ENCODE measurements at regions not wholly inside any gene's neighbourhood (a gene's known extent, or its start where the extent isn't known, plus 50 kb on each side); places are given as distances from the start of the nearest gene placed in this dataset.

DNA sequence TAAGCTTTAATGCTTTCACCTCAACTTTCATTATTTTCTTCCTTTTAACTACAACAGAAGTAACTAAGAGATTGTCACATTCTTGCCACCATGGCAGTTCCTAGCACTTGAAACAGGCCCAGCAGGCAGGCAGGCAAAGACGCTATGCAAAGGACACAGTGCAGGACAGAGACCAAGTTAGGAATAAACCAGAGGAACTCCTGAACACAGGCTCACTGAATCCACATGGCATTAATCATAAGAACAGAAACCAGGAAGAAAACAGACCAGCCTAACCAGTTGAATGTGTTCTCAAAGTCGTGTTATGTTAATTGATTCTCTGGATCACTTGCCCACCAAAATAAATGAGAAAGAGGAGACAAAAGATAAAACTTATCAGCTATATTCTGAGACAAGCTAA lies 397.6 kb downstream of the TBL1XR1 start:
- H3K4me3 ChIP-seq (ENCODE audit: low read length) = no peak overlapping the region
- TF ChIP-seq, protein P1, sequence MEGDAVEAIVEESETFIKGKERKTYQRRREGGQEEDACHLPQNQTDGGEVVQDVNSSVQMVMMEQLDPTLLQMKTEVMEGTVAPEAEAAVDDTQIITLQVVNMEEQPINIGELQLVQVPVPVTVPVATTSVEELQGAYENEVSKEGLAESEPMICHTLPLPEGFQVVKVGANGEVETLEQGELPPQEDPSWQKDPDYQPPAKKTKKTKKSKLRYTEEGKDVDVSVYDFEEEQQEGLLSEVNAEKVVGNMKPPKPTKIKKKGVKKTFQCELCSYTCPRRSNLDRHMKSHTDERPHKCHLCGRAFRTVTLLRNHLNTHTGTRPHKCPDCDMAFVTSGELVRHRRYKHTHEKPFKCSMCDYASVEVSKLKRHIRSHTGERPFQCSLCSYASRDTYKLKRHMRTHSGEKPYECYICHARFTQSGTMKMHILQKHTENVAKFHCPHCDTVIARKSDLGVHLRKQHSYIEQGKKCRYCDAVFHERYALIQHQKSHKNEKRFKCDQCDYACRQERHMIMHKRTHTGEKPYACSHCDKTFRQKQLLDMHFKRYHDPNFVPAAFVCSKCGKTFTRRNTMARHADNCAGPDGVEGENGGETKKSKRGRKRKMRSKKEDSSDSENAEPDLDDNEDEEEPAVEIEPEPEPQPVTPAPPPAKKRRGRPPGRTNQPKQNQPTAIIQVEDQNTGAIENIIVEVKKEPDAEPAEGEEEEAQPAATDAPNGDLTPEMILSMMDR (conservative IDR thresholded peaks at IDR 0.05; ENCODE audit: low read depth, low read length) = no peak

DNA sequence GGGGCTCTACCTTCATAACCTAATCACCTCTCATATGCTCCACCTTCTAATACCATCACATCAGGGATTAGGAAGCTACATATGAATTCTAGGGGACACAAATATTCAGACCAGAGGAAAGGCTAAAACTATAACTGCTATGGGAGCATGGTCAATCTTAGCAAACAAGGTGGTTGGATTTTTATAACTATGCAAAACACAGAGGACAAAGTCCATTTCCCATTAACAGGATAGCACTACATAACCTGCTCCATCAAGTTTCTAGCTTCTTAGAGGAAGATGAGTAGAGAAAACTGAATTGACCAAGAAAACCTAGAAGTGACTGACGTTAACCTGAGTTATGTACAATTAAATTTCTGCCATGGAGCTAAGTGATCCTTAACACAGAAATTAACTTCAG lies 398.6 kb downstream of the TBL1XR1 start:
- H3K4me3 ChIP-seq (ENCODE audit: low read length) = no peak overlapping the region
- DNase-seq (ENCODE audit: low read depth) = no peak
- TF ChIP-seq, protein P1 (conservative IDR thresholded peaks at IDR 0.05; ENCODE audit: low read depth, low read length) = no peak

More for the DNA sequence above, 397.6 kb downstream of the TBL1XR1 start:
- DNase-seq (ENCODE audit: low read depth) = no peak

DNA sequence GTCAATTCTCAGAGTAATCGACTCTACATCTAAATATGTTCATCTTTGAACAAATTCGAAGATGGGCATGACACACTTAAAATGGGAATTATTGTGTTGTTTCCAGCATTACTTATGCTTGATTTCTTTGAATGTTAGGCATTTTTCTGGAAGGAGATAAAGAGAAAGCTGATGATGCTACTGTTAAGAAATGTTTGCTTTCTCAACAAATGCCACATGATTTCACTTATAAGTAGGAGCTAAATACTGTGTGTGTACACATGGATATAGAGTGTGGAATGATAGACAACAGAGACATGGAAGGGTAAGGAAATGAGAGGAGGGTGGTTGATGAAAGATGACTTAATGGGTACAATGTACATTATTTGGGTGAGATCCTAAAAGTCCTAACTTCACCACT lies 400.9 kb downstream of the TBL1XR1 start:
- no peak overlapping the region for H3K4me3 ChIP-seq (ENCODE audit: low read length)
- TF ChIP-seq, protein P1 (conservative IDR thresholded peaks at IDR 0.05; ENCODE audit: low read depth, low read length) = no peak
- DNase-seq (ENCODE audit: low read depth) = peak; percentile 9

DNA sequence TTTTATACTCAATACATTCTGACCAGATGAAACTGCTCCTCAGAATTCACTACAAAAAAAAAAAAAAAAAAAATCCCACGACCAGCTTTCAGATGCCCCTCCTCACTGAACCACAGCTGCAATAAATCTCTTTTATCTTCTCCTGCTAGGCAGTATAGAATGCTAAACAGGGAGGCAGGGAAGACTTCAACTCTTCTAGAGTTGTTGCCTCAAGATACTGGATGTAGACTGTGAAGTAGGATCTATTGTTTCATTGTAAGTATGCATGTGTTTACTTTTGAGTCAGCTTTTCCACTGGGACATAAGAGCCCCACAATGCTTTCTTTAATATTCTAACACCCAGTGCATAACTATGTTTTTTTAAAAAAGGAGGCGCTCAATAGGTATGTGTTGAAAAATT lies 401.4 kb downstream of the TBL1XR1 start:
- no peak for DNase-seq (ENCODE audit: low read depth)
- H3K4me3 ChIP-seq (ENCODE audit: low read length) = no peak overlapping the region
- TF ChIP-seq, protein P1 (conservative IDR thresholded peaks at IDR 0.05; ENCODE audit: low read depth, low read length) = no peak

DNA sequence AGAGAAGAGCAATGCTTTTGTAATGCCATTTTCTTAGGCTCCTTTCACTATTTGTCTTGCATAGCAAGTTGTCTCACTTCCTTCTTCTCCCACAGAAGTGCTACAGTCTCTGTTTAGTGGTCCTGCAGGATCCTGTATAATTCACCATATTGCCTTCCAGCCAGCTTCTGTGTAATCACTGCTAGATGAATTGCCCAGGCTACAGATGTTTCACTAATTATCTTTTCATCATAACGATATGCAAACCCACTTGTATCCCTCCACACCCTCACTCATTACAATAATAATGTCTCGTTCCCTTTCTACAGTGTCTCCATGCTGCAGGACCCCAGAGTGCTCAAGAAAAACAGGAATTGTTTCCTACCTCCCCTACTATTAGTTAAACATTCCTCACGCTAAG lies 402.9 kb downstream of the TBL1XR1 start:
- DNase-seq (ENCODE audit: low read depth) = no peak
- no peak overlapping the region for H3K4me3 ChIP-seq (ENCODE audit: low read length)
- TF ChIP-seq, protein P1 (conservative IDR thresholded peaks at IDR 0.05; ENCODE audit: low read depth, low read length) = no peak

DNA sequence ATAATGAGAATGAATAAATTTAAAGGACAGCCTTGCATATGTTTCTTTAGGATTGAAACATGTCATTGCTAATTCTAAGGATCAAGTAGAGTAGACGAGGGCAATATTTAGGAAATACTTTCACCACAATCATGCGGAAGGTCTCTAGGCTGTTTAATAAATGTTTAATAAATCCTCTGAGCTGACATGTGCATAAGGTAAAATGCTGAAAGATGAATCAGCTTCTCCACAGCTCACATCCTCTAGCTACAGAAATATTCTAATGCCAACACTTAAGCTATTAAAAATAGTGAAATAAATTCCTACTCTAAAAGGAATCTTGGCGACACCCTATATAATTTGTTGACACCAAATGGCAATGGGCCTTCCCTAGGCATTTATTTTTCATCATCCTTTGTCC lies 407.3 kb downstream of the TBL1XR1 start:
- DNase-seq (ENCODE audit: low read depth) = no peak
- TF ChIP-seq, protein P1 (conservative IDR thresholded peaks at IDR 0.05; ENCODE audit: low read depth, low read length) = no peak
- no peak overlapping the region for H3K4me3 ChIP-seq (ENCODE audit: low read length)

DNA sequence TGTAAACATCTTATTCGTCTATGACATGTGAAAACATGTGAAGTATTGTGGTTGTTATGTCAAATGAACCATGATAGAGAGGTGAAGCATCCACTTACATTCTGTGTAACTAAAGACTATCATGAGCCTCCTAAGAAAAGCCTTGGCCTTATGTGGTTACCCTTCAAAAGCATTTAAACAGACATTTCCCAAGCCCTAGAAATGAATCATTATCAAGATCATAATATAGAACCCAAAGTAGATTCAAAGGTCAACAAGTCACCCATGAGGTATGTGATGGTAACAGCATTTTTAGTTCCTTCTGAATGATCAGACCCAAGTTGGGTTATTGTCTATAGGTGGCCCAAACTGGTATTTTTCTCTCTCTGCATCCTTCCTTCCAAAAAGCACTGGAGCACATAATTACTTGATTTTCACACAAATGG lies 408.0 kb downstream of the TBL1XR1 start:
- TF ChIP-seq, protein P1 (conservative IDR thresholded peaks at IDR 0.05; ENCODE audit: low read depth, low read length) = no peak
- no peak overlapping the region for H3K4me3 ChIP-seq (ENCODE audit: low read length)
- DNase-seq (ENCODE audit: low read depth) = no peak
